Peyer's patch (tissue), 4 donors: ENCODE measurements at regions not wholly inside any gene's neighbourhood (a gene's known extent, or its start where the extent isn't known, plus 50 kb on each side); places are given as distances from the start of the nearest gene placed in this dataset.

ENCODE experiments used
- CTCF ChIP-seq, 6 experiments: fragments of 450-650 bp in 4 of 6; fragments of 200-600 bp in 2 of 6; sonication (generic) in 1 of 6; IDR thresholded peaks; one replicate each; pipeline ENCODE4 v1.5.1; 2017 to 2019; ENCODE audit warnings: antibody characterized with exemption in 6 of 6, mild to moderate bottlenecking in 3 of 6, moderate library complexity in 1 of 6
- POLR2A ChIP-seq, 2 donors: fragments of 450-650 bp; IDR thresholded peaks; one replicate each; pipeline ENCODE4 v1.5.1; 2017; ENCODE audit warnings: antibody characterized with exemption in 2 of 2, mild to moderate bottlenecking in 2 of 2, moderate library complexity in 2 of 2

DNA sequence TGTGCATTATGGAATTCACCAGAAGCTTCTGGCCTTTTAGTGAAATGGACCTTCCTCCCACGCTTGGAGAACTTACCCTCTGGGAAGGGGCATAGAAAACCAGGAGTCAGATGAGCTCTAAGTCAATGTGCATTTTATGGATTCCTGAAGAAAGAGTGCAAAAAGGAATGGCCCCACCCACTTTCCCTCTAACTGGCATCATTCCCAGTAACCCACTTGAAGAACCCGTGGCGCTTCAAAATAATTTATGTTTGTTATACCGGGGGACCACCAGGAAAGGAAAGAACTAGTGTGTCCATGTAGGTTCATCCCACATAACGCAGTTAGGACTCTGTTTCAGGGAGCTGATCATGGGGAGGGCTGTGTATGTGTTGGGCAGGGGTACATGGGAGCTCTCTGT is 1153.4 kb downstream of the TMEM121 start:
- TF ChIP-seq CTCF (IDR thresholded peaks at IDR 0.05) = no peak
- TF ChIP-seq POLR2A (IDR thresholded peaks at IDR 0.05) = no peak
